ENCODE measurements at regions not wholly inside any gene's neighbourhood (a gene's known extent, or its start where the extent isn't known, plus 50 kb on each side); places are given as distances from the start of the nearest gene placed in this dataset.
"Not testable (repeated sequence)": the region's sequence is repeated elsewhere in the genome, so short reads cannot be mapped to it uniquely, and the experiment has no call there.

DNA sequence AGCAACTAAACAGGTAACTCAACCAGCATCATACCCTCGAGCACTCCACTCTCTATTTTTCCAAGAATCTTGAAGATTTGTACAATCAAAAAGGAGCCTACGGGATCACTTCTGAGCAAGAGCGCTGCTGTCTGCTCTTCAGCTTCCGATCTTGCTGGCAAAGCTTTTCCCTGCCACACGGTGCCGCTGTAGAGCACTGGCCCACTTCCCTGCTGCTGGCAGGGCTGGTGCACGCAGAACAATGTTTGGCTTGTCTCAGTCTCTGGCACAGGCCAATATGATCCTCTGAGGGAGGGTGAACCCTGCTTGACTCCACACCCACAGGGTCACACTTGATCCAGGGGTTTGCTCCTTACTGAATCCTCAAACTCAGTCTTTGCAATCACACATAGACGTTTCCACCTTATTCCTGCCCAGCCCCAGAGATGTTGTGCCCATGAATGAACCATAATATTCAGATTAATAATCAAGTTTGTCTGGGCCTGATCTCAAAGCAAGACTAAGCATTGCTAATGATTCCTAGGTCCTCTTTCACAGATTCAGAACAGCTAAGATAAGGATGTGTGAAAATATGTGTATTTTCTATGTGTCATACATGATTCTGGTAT lies 536.6 kb downstream of the SOX6 start:
- POLR2A ChIA-PET = no interaction called here
- CTCF ChIA-PET = interaction anchor here (0.7 kb wide), 1 partner anchor 9 kb away, joined by 3 read pairs; no protein-coding TSS in a partner anchor

DNA sequence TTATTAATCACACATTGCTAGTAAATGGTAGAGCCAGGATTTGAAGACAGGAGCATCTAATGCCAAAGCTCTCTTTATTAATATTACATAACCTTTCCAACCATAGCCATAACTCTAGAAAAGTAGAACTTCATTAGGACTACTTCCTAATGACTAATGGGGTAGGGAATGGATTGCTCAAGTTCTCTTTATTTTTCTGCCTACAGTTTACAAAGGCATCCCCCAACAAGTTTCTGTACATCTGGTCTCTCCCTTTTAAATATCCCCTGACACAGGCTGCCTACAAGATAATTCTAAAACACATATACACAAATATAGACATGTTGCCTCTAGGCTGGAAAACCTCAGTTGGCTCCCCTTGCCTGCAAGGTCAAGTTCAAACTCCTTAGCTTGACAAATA lies 534.9 kb downstream of the SOX6 start:
- ChIA-PET CTCF (no interaction called here), POLR2A (no interaction called here)

- ChIA-PET POLR2A (no interaction called here), CTCF (no interaction called here)
Observed at GRCh38 chr11:15824060-15824459, 532.3 kb downstream of the SOX6 start.

DNA sequence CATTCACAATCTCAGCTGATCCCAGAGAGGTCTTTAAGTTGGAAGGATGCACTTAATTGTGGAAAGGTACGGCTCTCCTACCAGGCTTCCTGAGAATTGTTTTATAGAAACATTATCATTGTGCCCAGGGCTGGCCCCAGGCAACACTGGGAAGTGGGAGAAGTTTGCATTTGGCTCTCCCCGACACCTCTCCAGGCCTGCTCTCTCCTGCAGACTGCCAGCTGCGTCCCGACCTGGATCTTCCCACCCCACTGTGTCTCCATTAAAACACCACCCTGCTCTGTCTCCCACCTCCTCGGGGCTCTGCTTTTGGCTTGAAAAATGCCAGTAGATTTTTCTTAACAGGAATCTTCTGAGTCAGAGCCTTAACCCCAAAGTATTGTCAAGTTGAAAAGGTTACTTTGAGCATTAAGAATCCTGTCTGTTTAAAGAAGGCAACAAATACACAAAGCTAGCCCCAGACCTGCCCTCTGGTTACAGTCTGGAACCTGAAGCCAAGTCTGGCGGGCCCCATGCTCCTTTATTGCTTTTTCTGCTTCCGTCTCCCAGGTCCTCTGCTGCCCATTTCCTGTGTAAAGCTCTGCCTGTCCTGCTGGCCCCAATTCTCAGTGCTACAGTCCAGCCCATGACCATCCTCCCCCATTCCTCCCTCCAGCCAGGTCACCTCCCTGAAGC lies 530.2 kb downstream of the SOX6 start:
- ChIA-PET POLR2A (no interaction called here), CTCF (no interaction called here)

- POLR2A ChIA-PET = no interaction called here
- CTCF ChIA-PET = no interaction called here
Observed at GRCh38 chr11:15826826-15827225, 529.5 kb downstream of the SOX6 start.

GRCh38 chr11:15828215-15828853 lies 528.0 kb downstream of the SOX6 start:
- CTCF ChIA-PET = interaction anchor here (1.4 kb wide), 1 partner anchor 9 kb away, joined by 3 read pairs; no protein-coding TSS in a partner anchor
- POLR2A ChIA-PET = no interaction called here

DNA sequence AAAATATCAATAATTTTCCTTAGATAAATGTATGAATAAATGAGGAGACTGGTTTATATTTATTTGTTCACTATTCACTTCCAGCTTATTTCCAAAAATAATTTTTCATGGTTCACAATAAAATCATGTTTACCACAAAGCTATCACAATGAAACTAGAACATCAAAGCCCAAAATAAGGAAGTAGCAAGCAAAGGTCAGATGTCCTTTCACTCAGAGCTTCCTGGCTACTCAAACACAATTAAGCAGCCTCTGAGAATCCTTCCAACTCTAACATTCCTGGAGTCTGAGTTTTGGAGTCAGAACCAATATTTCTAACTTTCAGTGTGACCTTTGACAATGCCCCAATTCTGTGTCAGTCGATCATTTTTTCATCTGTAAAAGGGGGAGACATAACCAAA lies 527.0 kb downstream of the SOX6 start:
- POLR2A ChIA-PET = no interaction called here
- CTCF ChIA-PET = interaction anchor here (1.4 kb wide), 1 partner anchor 10 kb away, joined by 3 read pairs; no protein-coding TSS in a partner anchor

- POLR2A ChIA-PET = no interaction called here
- CTCF ChIA-PET = no interaction called here
Observed at GRCh38 chr11:15830741-15831428, 525.5 kb downstream of the SOX6 start.

GRCh38 chr11:15835788-15836411 lies 520.4 kb downstream of the SOX6 start:
- ChIA-PET POLR2A (no interaction called here), CTCF (no interaction called here)

GRCh38 chr11:15836795-15837194 lies 519.6 kb downstream of the SOX6 start:
- POLR2A ChIA-PET = no interaction called here
- CTCF ChIA-PET = no interaction called here

GRCh38 chr11:15837901-15838489 lies 518.4 kb downstream of the SOX6 start:
- CTCF ChIA-PET = no interaction called here

GRCh38 chr11:15839061-15839460 lies 517.3 kb downstream of the SOX6 start:
- CTCF ChIA-PET = no interaction called here
- POLR2A ChIA-PET = no interaction called here

More at GRCh38 chr11:15837901-15838489, 518.4 kb downstream of the SOX6 start:
- POLR2A ChIA-PET = no interaction called here

DNA sequence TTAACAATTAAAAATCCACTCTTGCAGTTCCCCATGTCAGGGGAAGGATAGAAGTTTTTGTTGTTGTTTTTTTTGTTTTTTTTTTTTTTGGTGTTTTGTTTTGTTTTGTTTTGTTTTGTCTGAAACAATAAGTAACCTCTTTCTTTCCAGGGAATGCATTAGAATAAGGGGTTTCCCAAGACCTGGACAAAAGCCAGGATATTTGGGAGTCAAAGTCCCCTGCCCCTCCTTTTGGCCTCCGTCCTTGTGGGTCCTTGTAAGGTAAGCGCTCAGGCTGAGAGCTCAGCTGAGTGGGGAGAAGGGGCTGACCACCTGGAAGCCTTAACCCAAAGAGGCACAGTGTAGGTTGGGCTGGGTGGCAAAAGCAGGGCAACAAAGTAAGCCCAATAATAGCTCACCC lies 515.4 kb downstream of the SOX6 start:
- CTCF ChIA-PET = no interaction called here
- POLR2A ChIA-PET = no interaction called here

DNA sequence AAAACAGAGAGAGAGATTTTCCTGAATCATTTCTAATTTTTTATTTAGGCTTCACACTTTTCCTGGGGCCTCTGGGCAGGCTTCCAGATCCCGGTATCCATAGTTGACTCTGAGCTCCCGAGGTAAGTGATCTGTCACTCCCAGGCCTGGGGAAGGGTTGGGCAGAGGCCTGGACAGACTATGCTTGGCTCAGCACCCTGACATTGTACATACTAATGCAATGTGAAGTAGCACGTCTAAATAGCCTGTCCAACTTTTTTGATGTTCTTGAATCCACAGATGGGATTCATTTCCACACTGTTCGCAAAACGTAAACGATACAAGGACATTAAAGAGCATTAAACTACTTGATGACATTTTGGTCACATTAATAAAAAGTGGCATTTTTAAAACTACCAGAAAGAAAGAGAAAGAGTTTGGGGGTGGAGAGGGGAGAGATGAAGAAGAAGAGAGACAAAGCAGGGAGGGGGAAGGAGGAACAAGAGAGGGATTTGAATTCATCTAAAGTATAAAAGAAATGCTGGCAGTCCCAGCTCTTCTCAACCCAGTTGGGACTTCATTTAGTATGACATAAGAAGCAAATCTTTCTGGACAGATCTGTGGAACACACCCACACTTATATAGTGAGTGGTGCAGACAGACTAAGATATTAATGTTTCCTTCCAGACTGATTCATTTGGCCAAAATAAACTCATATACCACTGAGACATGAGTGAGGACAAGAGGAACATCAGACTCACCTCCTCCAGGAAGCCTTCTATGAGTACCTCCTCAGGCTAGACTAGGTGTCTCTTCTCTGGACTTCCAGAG lies 514.2 kb downstream of the SOX6 start:
- CTCF ChIA-PET = no interaction called here
- POLR2A ChIA-PET = no interaction called here

- CTCF ChIA-PET = no interaction called here
Observed at GRCh38 chr11:15843309-15843872, 513.0 kb downstream of the SOX6 start.

DNA sequence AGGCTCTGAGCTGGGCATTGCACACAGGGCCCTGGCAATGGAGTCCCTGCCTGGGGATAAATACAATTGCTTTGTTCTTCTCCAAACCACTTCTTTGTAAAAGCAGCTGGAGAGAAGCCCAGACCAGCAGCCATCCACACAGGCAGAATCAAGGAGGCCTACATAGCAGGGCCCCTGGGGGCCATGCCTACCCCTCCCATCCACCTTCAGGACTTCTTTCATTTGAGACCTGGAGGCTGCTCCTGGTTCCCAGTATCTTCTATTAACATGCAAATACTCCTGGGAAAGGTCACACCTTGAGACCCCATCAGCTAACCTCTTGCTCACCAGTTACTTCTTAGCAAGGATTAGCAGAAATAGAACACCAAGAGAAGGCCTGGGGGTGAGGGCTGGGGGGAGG lies 511.1 kb downstream of the SOX6 start:
- CTCF ChIA-PET = no interaction called here

More at GRCh38 chr11:15843309-15843872, 513.0 kb downstream of the SOX6 start:
- POLR2A ChIA-PET = no interaction called here

GRCh38 chr11:15848631-15849168 lies 507.6 kb downstream of the SOX6 start:
- POLR2A ChIA-PET = no interaction called here
- CTCF ChIA-PET = no interaction called here

More for the DNA sequence above, 511.1 kb downstream of the SOX6 start:
- POLR2A ChIA-PET = no interaction called here

DNA sequence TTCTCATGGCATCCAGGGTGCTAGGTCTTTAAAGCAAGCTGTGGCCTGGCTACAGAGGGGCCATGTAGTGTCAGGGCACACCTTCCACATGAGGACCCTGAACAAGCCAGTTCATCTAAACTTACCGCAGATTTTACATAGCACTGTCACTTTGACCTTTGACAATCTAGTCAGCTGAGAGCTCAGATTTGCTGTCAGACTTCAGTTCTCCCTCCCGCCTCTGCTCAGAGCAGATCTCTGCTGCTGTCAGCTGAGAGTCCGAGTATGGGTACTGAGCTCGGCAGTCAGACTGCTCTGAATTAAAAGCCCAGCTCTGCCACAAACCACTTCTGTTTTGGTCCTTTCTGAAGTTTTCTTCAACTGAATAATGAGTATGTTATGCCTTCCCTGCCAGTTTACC lies 507.1 kb downstream of the SOX6 start:
- CTCF ChIA-PET = no interaction called here

DNA sequence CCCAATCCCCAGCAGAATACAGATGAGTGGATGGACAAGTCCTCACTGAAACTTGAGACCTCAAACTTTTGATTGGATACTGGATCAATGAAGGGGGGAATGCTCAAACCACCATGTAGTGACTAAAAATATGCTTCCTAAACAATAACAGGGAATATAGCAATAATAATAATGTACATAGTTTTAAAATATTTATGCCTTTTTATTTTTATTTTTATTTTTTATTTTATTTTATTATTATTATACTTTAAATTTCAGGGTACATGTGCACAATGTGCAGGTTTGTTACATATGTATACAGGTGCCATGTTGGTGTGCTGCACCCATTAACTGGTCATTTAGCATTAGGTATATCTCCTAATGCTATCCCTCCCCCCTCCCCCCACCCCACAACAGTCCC lies 506.0 kb downstream of the SOX6 start:
- POLR2A ChIA-PET, CTCF ChIA-PET: not testable (repeated sequence)

More for the DNA sequence above, 507.1 kb downstream of the SOX6 start:
- POLR2A ChIA-PET = no interaction called here

Measured in activated CD8-positive, alpha-beta memory T cell treated with anti-CD3 and anti-CD28 coated beads for 36 hours (primary cell).